HPDE6-E6E7 (cell line): ENCODE measurements at regions not wholly inside any gene's neighbourhood (a gene's known extent, or its start where the extent isn't known, plus 50 kb on each side); places are given as distances from the start of the nearest gene placed in this dataset.
A peak's percentile ranks its signal among the peaks of the same experiment; 100 is the strongest.

ENCODE experiments used
- DNase-seq: peaks from one replicate; pipeline ENCODE4 v3.0.0; 2011; ENCODE audit warnings: missing footprints; ENCODE audit errors: extremely low spot score

- DNase-seq, result no peak
Measured at GRCh38 chr2:67835266-67835665, 227.5 kb downstream of the C1D start.

GRCh38 chr2:67836866-67837265 is 225.9 kb downstream of the C1D start:
- no peak for DNase-seq

GRCh38 chr2:67838205-67838604 is 224.6 kb downstream of the C1D start:
- DNase-seq, result no peak

GRCh38 chr2:67839242-67839641 is 223.6 kb downstream of the C1D start:
- no peak for DNase-seq

- DNase-seq, result no peak
Measured at GRCh38 chr2:67839668-67840067, 223.1 kb downstream of the C1D start.

GRCh38 chr2:67840460-67841068 is 222.2 kb downstream of the C1D start:
- DNase-seq, result peak; percentile 60

GRCh38 chr2:67841711-67842110 is 221.1 kb downstream of the C1D start:
- DNase-seq, result no peak

- DNase-seq, result no peak
Measured at GRCh38 chr2:67842375-67842959, 220.3 kb downstream of the C1D start.

GRCh38 chr2:67844024-67844540 is 218.7 kb downstream of the C1D start:
- no peak for DNase-seq

GRCh38 chr2:67845621-67846369 is 217.0 kb downstream of the C1D start:
- DNase-seq, result no peak

GRCh38 chr2:67846370-67847070 is 216.3 kb downstream of the C1D start:
- DNase-seq, result peak; percentile 75

- DNase-seq, result no peak
Measured at GRCh38 chr2:67848551-67849285, 214.1 kb downstream of the C1D start.

- no peak for DNase-seq
Measured at GRCh38 chr2:67851016-67851415, 211.8 kb downstream of the C1D start.

GRCh38 chr2:67851956-67852824 is 210.6 kb downstream of the C1D start:
- DNase-seq, result no peak

GRCh38 chr2:67854103-67854743 is 208.6 kb downstream of the C1D start:
- no peak for DNase-seq

- no peak for DNase-seq
Measured at GRCh38 chr2:67854798-67855197, 208.0 kb downstream of the C1D start.

- DNase-seq, result no peak
Measured at GRCh38 chr2:67856866-67857265, 205.9 kb downstream of the C1D start.

GRCh38 chr2:67857836-67858235 is 205.0 kb downstream of the C1D start:
- DNase-seq, result no peak

- no peak for DNase-seq
Measured at GRCh38 chr2:67858886-67859285, 203.9 kb downstream of the C1D start.

- no peak for DNase-seq
Measured at GRCh38 chr2:67865917-67866316, 196.9 kb downstream of the C1D start.
